GM12878 (cell line): ENCODE measurements at regions not wholly inside any gene's neighbourhood (a gene's known extent, or its start where the extent isn't known, plus 50 kb on each side); places are given as distances from the start of the nearest gene placed in this dataset.

Experiments
- CTCF ChIP-seq, 3 experiments: IDR thresholded peaks in 2 of 3; conservative IDR thresholded peaks in 1 of 3; 2 replicates each; pipeline ENCODE4 v1.5.1; 2011; ENCODE audit warnings: low read depth in 3 of 3, low read length in 3 of 3, mild to moderate bottlenecking in 3 of 3, control low read depth in 2 of 3, moderate library complexity in 2 of 3, inconsistent platforms in 1 of 3, mixed read lengths in 1 of 3; ENCODE audit not compliant: control insufficient read depth in 2 of 3, insufficient read depth in 1 of 3; ENCODE audit errors: extremely low read depth in 1 of 3
- EED ChIP-seq: sonication (generic); IDR thresholded peaks from 2 replicates; pipeline ENCODE4 v1.6.1; 2016; ENCODE audit warnings: antibody characterized with exemption, low read depth
- EP300 ChIP-seq, 2 experiments: fragments of 150-350 bp in 1 of 2; IDR thresholded peaks; 2 replicates each; pipeline ENCODE4 v1.6.1; 2011 to 2012; ENCODE audit warnings: low read depth in 2 of 2, low read length in 2 of 2, borderline replicate concordance in 1 of 2, improper control_type of control experiment in 1 of 2, inconsistent platforms in 1 of 2; ENCODE audit not compliant: control insufficient read depth in 1 of 2
- ETV6 ChIP-seq, 2 experiments: fragments of 450-650 bp in 1 of 2; IDR thresholded peaks in 1 of 2; conservative IDR thresholded peaks in 1 of 2; 2 replicates each; pipeline ENCODE4 v1.6.1; 2014; ENCODE audit warnings: antibody characterized with exemption in 1 of 2, borderline replicate concordance in 1 of 2, low read depth in 1 of 2, mild to moderate bottlenecking in 1 of 2, moderate library complexity in 1 of 2
- EZH2 ChIP-seq: IDR thresholded peaks from 2 replicates; pipeline ENCODE4 v1.6.1; 2012; ENCODE audit warnings: low read depth, mild to moderate bottlenecking, control low read depth, inconsistent platforms, low read length, borderline replicate concordance; ENCODE audit not compliant: control insufficient read depth
- HDAC2 ChIP-seq: fragments of 200-600 bp; sonication (generic); IDR thresholded peaks from 2 replicates; pipeline ENCODE4 v1.6.1; 2017
- MAX ChIP-seq: IDR thresholded peaks from 2 replicates; pipeline ENCODE4 v1.6.1; 2012; ENCODE audit warnings: low read depth, low read length, improper control_type of control experiment
- NR2C2 ChIP-seq: IDR thresholded peaks from 2 replicates; pipeline ENCODE4 v1.6.1; 2011; ENCODE audit warnings: borderline replicate concordance, low read depth; ENCODE audit not compliant: control insufficient read depth, insufficient read length
- NRF1 ChIP-seq: conservative IDR thresholded peaks from 2 replicates; pipeline ENCODE4 v1.6.1; 2011; ENCODE audit warnings: mild to moderate bottlenecking, low read depth, low read length, improper control_type of control experiment
- POLR2AphosphoS5 ChIP-seq: IDR thresholded peaks from 2 replicates; pipeline ENCODE4 v1.6.1; 2011; ENCODE audit warnings: mild to moderate bottlenecking, low read length, inconsistent platforms
- RCOR1 ChIP-seq: conservative IDR thresholded peaks from 2 replicates; pipeline ENCODE4 v1.6.1; 2012; ENCODE audit warnings: low read depth, low read length, improper control_type of control experiment
- REST ChIP-seq: IDR thresholded peaks from 2 replicates; pipeline ENCODE4 v1.6.1; 2012; ENCODE audit warnings: mild to moderate bottlenecking, low read depth, low read length
- SIX5 ChIP-seq: IDR thresholded peaks from 2 replicates; pipeline ENCODE4 v1.6.1; 2011; ENCODE audit warnings: mild to moderate bottlenecking, low read depth, low read length, moderate library complexity; ENCODE audit not compliant: severe bottlenecking
- TF ChIP-seq, protein P1 (sequence below): IDR thresholded peaks from 2 replicates; pipeline ENCODE4 v1.6.1; 2011; ENCODE audit warnings: low read depth, low read length, improper control_type of control experiment, borderline replicate concordance

- no peak for TF ChIP-seq MAX
- no peak for TF ChIP-seq EP300 (IDR thresholded peaks at IDR 0.05; ENCODE audit: borderline replicate concordance in 1 of 2, control insufficient read depth in 1 of 2, low read depth in 2 of 2, low read length in 2 of 2)
- TF ChIP-seq EED, result no peak
- no peak for TF ChIP-seq ETV6 (conservative IDR thresholded peaks at IDR 0.05 in 1 of 2, IDR thresholded peaks at IDR 0.05 in 1 of 2; ENCODE audit: borderline replicate concordance in 1 of 2, low read depth in 1 of 2)
- TF ChIP-seq POLR2AphosphoS5, result no peak
- no peak for TF ChIP-seq NRF1
- TF ChIP-seq, protein P1, sequence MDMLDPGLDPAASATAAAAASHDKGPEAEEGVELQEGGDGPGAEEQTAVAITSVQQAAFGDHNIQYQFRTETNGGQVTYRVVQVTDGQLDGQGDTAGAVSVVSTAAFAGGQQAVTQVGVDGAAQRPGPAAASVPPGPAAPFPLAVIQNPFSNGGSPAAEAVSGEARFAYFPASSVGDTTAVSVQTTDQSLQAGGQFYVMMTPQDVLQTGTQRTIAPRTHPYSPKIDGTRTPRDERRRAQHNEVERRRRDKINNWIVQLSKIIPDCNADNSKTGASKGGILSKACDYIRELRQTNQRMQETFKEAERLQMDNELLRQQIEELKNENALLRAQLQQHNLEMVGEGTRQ, result no peak
- TF ChIP-seq RCOR1, result no peak
- no peak for TF ChIP-seq CTCF (IDR thresholded peaks at IDR 0.05 in 2 of 3, conservative IDR thresholded peaks at IDR 0.05 in 1 of 3; ENCODE audit: control insufficient read depth in 2 of 3, extremely low read depth in 1 of 3, insufficient read depth in 1 of 3, low read depth in 3 of 3, low read length in 3 of 3)
- no peak for TF ChIP-seq HDAC2
- no peak for TF ChIP-seq REST
- no peak for TF ChIP-seq SIX5
- TF ChIP-seq NR2C2, result no peak
- TF ChIP-seq EZH2, result no peak
Measured at GRCh38 chr12:58566599-58566998, 353.7 kb downstream of the LRIG3 start.
